SU-DHL-6 (cell line): ENCODE measurements at regions not wholly inside any gene's neighbourhood (a gene's known extent, or its start where the extent isn't known, plus 50 kb on each side); places are given as distances from the start of the nearest gene placed in this dataset.

ENCODE experiments used
- H2AFZ ChIP-seq: fragments of 200-600 bp; sonication (generic); 2 replicates; pipeline ENCODE4 v1.6.1; 2014; ENCODE audit warnings: low read depth, mild to moderate bottlenecking, moderate library complexity, mixed read lengths, antibody characterized with exemption, low read length; ENCODE audit not compliant: severe bottlenecking
- H3F3A ChIP-seq: fragments of 200-600 bp; shearing (Covaris generic); 2 replicates; pipeline ENCODE4 v1.6.0; 2016; ENCODE audit warnings: antibody characterized with exemption, mild to moderate bottlenecking; ENCODE audit not compliant: insufficient read depth
- H3K27ac ChIP-seq: fragments of 200-600 bp; sonication (generic); 2 replicates; pipeline ENCODE4 v1.5.1; 2016; ENCODE audit warnings: low read depth, mild to moderate bottlenecking, low read length, moderate library complexity, mixed read lengths
- H3K27me3 ChIP-seq: fragments of 200-600 bp; sonication (generic), shearing (Covaris generic); 2 replicates; pipeline ENCODE4 v1.6.0; 2014; ENCODE audit warnings: mild to moderate bottlenecking, low read length
- H3K36me3 ChIP-seq: fragments of 200-600 bp; sonication (generic); 2 replicates; pipeline ENCODE4 v1.6.1; 2014; ENCODE audit warnings: mild to moderate bottlenecking, low read length, mixed read lengths
- H3K4me2 ChIP-seq: fragments of 300-600, 200-600 bp; shearing (Covaris generic), sonication (generic); 2 replicates; pipeline ENCODE4 v1.6.0; 2014; ENCODE audit warnings: low read length, low read depth, mild to moderate bottlenecking; ENCODE audit not compliant: poor library complexity, severe bottlenecking
- H3K4me3 ChIP-seq: fragments of 200-600 bp; sonication (generic); 2 replicates; pipeline ENCODE4 v1.5.1; 2014; ENCODE audit warnings: antibody characterized with exemption, low read length, mild to moderate bottlenecking, mixed read lengths; ENCODE audit not compliant: insufficient read depth, poor library complexity, severe bottlenecking
- H3K79me2 ChIP-seq: fragments of 200-600 bp; sonication (generic); 2 replicates; pipeline ENCODE4 v1.6.1; 2014; ENCODE audit warnings: mild to moderate bottlenecking, low read length, moderate library complexity; ENCODE audit not compliant: insufficient read depth
- H3K9ac ChIP-seq: fragments of 200-600 bp; sonication (generic); 2 replicates; pipeline ENCODE4 v1.7.0; 2014; ENCODE audit warnings: mild to moderate bottlenecking, low read length
- H3K9me2 ChIP-seq: fragments of 200-600 bp; sonication (generic); replicated peaks from 2 replicates; pipeline ENCODE4 v1.6.1; 2014; ENCODE audit warnings: low read length; ENCODE audit not compliant: insufficient read depth
- H3K9me3 ChIP-seq: fragments of 200-600 bp; sonication (generic); 2 replicates; pipeline ENCODE4 v1.6.1; 2014; ENCODE audit warnings: low read length, mixed read lengths; ENCODE audit not compliant: insufficient read depth
- H4K20me1 ChIP-seq: fragments of 200-600 bp; sonication (generic); 2 replicates; pipeline ENCODE4 v1.6.1; 2014; ENCODE audit warnings: low read depth, mild to moderate bottlenecking, antibody characterized with exemption, low read length, moderate library complexity, mixed read lengths
- EZH2phosphoT487 ChIP-seq: fragments of 200-600 bp; sonication (generic), shearing (Covaris generic); conservative IDR thresholded peaks from 2 replicates; pipeline ENCODE4 v1.6.1; 2018; ENCODE audit warnings: mild to moderate bottlenecking, antibody characterized with exemption, low read length, moderate library complexity, mixed read lengths
- TF ChIP-seq, protein P1 (sequence below): fragments of 200-600 bp; sonication (generic); IDR thresholded peaks from one replicate; pipeline ENCODE4 v1.5.1; 2017; ENCODE audit warnings: antibody characterized with exemption, mild to moderate bottlenecking, low read length, moderate library complexity; ENCODE audit not compliant: insufficient read depth, poor library complexity, severe bottlenecking

DNA sequence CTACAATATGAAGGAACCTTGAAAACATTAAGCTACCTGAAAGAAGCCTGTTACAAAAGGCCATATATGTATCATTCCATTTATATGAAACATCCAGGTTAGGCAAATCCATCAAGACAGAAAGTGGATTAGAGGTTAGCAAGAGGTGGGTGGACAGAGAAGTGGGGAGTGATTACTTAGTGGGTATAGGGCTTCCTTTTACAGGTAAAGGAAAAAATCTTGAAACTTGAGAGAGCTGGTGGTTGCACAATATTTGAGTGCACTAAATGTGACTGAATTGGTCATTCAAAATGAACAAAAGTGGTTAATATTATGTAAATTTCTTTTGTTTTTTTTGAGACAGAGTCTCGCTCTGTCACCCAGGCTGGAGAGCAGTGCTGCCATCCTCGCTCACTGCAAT lies 119.4 kb upstream of the KIF5B start:
- TF ChIP-seq EZH2phosphoT487, result no peak
- TF ChIP-seq, protein P1, sequence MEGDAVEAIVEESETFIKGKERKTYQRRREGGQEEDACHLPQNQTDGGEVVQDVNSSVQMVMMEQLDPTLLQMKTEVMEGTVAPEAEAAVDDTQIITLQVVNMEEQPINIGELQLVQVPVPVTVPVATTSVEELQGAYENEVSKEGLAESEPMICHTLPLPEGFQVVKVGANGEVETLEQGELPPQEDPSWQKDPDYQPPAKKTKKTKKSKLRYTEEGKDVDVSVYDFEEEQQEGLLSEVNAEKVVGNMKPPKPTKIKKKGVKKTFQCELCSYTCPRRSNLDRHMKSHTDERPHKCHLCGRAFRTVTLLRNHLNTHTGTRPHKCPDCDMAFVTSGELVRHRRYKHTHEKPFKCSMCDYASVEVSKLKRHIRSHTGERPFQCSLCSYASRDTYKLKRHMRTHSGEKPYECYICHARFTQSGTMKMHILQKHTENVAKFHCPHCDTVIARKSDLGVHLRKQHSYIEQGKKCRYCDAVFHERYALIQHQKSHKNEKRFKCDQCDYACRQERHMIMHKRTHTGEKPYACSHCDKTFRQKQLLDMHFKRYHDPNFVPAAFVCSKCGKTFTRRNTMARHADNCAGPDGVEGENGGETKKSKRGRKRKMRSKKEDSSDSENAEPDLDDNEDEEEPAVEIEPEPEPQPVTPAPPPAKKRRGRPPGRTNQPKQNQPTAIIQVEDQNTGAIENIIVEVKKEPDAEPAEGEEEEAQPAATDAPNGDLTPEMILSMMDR, result no peak
- no peak overlapping the region for H3K4me2 ChIP-seq
- no peak overlapping the region for H3K4me3 ChIP-seq
- H3K9ac ChIP-seq, result no peak overlapping the region
- H3K36me3 ChIP-seq, result no peaks in the 10 kb centered on the region
- no peak overlapping the region for H2AFZ ChIP-seq
- H4K20me1 ChIP-seq, result no peaks in the 10 kb centered on the region
- H3K27ac ChIP-seq, result no peak overlapping the region
- H3F3A ChIP-seq, result no peaks in the 10 kb centered on the region
- no peaks in the 10 kb centered on the region for H3K27me3 ChIP-seq
- H3K9me3 ChIP-seq, result no peaks in the 10 kb centered on the region
- H3K79me2 ChIP-seq, result no peaks in the 10 kb centered on the region
- H3K9me2 ChIP-seq, result no peaks in the 10 kb centered on the region

- Histone ChIP-seq H3F3A (no peaks in the 10 kb centered on the region), H3K9ac (no peak overlapping the region), H3K4me2 (no peak overlapping the region), H3K27me3 (no peaks in the 10 kb centered on the region), H3K36me3 (no peaks in the 10 kb centered on the region), H3K79me2 (no peaks in the 10 kb centered on the region), H2AFZ (no peak overlapping the region), H3K27ac (no peak overlapping the region), H3K9me2 (no peaks in the 10 kb centered on the region), H3K9me3 (no peaks in the 10 kb centered on the region), H3K4me3 (no peak overlapping the region), H4K20me1 (no peaks in the 10 kb centered on the region)
- TF ChIP-seq, protein P1, result no peak
- no peak for TF ChIP-seq EZH2phosphoT487
Observed at GRCh38 chr10:32174349-32174893, 118.2 kb upstream of the KIF5B start.

- no peak overlapping the region for H2AFZ ChIP-seq
- no peaks in the 10 kb centered on the region for H3F3A ChIP-seq
- no peaks in the 10 kb centered on the region for H3K36me3 ChIP-seq
- TF ChIP-seq, protein P1, result no peak
- no peak for TF ChIP-seq EZH2phosphoT487
- H3K27ac ChIP-seq, result no peak overlapping the region
- no peaks in the 10 kb centered on the region for H4K20me1 ChIP-seq
- H3K9me2 ChIP-seq, result no peaks in the 10 kb centered on the region
- no peak overlapping the region for H3K9ac ChIP-seq
- H3K27me3 ChIP-seq, result no peaks in the 10 kb centered on the region
- H3K4me3 ChIP-seq, result no peak overlapping the region
- no peak overlapping the region for H3K4me2 ChIP-seq
- no peaks in the 10 kb centered on the region for H3K79me2 ChIP-seq
- H3K9me3 ChIP-seq, result no peaks in the 10 kb centered on the region
Observed at GRCh38 chr10:32171204-32171603, 115.0 kb upstream of the KIF5B start.
